ENCODE measurements at regions not wholly inside any gene's neighbourhood (a gene's known extent, or its start where the extent isn't known, plus 50 kb on each side); places are given as distances from the start of the nearest gene placed in this dataset.

DNA sequence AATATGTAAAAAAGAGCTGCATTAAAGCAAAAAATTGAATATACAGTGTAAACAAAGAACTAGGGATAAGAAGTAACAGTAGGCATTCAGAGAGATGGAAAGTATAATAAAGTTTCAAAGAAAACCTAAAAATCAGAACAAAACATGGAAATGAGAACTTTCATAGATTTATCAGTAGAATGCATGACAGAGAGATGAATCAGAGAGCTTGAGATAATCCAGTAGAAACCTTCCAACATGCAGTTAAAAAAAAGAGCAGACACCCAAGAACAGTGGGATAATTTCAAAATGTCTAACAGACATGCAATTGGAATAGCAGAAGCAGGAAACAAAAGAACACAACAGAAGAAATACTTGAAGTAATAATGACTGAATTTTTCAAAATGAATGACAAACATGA is 1384.2 kb downstream of the CDH11 start:
- dilution Hi-C loops (cut with MboI; ENCODE audit: extremely low pct_ligation_motif_present, low sequenced_read_pairs) = no loop called here
- H3K27me3 ChIP-seq (ENCODE audit: control insufficient read depth, extremely low read depth, insufficient read depth, low read length) = no peaks in the 10 kb centered on the region
- no peak overlapping the region for H3K27ac ChIP-seq (ENCODE audit: control insufficient read depth, insufficient read depth, low read length)
- no peaks in the 10 kb centered on the region for H3K4me1 ChIP-seq (ENCODE audit: control insufficient read depth, extremely low read depth, insufficient read depth, low read length)
- H3K36me3 ChIP-seq (ENCODE audit: control insufficient read depth in 2 of 2, extremely low read depth in 1 of 2, insufficient read depth in 2 of 2, low read length in 2 of 2) = no peaks in the 10 kb centered on the region
- no peak for FAIRE-seq
- no peak for TF ChIP-seq EZH2 (IDR thresholded peaks at IDR 0.05; ENCODE audit: low read length)
- TF ChIP-seq, protein P1, sequence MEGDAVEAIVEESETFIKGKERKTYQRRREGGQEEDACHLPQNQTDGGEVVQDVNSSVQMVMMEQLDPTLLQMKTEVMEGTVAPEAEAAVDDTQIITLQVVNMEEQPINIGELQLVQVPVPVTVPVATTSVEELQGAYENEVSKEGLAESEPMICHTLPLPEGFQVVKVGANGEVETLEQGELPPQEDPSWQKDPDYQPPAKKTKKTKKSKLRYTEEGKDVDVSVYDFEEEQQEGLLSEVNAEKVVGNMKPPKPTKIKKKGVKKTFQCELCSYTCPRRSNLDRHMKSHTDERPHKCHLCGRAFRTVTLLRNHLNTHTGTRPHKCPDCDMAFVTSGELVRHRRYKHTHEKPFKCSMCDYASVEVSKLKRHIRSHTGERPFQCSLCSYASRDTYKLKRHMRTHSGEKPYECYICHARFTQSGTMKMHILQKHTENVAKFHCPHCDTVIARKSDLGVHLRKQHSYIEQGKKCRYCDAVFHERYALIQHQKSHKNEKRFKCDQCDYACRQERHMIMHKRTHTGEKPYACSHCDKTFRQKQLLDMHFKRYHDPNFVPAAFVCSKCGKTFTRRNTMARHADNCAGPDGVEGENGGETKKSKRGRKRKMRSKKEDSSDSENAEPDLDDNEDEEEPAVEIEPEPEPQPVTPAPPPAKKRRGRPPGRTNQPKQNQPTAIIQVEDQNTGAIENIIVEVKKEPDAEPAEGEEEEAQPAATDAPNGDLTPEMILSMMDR (optimal IDR thresholded peaks at IDR 0.05 in 1 of 3, IDR thresholded peaks at IDR 0.05 in 1 of 3, conservative IDR thresholded peaks at IDR 0.05 in 1 of 3; ENCODE audit: extremely low read depth in 1 of 3, insufficient read depth in 2 of 3, low read length in 3 of 3) = no peak
- H3K79me2 ChIP-seq (ENCODE audit: control insufficient read depth, insufficient read depth, low read length) = no peaks in the 10 kb centered on the region
- no peak overlapping the region for H3K4me2 ChIP-seq (ENCODE audit: control insufficient read depth, extremely low read depth, insufficient read depth, low read depth, low read length)
- no peaks in the 10 kb centered on the region for H4K20me1 ChIP-seq (ENCODE audit: control insufficient read depth, extremely low read depth, insufficient read depth, low read length)
- DNase-seq (ENCODE audit: low read depth, low spot score) = no peak
- no peak overlapping the region for H2AFZ ChIP-seq (ENCODE audit: control insufficient read depth, low read length)
- H3K9me1 ChIP-seq (ENCODE audit: control insufficient read depth, extremely low read depth, insufficient read depth, low read length) = no peaks in the 10 kb centered on the region
- H3K9ac ChIP-seq (ENCODE audit: control insufficient read depth, extremely low read depth, insufficient read depth, low read length) = no peak overlapping the region
- H3K9me3 ChIP-seq (ENCODE audit: control insufficient read depth, low read depth, low read length) = no peaks in the 10 kb centered on the region
- H3K4me3 ChIP-seq (ENCODE audit: control insufficient read depth in 2 of 3, extremely low read depth in 1 of 3, insufficient read depth in 2 of 3, low read depth in 1 of 3, low read length in 3 of 3) = no peak overlapping the region

DNA sequence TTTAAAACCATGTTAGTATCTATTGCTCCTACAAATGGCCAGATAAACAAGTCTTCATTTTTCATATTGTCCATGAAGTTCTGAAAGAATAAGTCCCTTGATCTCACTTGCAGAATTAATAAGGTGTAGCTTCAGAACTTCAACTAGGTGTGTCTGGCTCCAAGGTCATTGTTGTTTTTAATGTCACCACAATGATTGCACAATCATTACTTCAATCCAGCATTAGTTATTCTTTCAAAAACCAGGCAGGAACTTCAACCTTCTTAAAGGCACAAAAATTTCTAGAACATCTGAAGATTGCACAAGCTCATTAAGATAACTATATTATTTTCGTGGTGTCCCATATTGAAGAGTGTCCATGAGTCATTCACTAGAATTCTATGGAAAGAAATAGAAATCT is 1386.4 kb downstream of the CDH11 start:
- Histone ChIP-seq H3K4me3 (ENCODE audit: control insufficient read depth in 2 of 3, extremely low read depth in 1 of 3, insufficient read depth in 2 of 3, low read depth in 1 of 3, low read length in 3 of 3) (no peak overlapping the region), H4K20me1 (ENCODE audit: control insufficient read depth, extremely low read depth, insufficient read depth, low read length) (no peaks in the 10 kb centered on the region), H3K36me3 (ENCODE audit: control insufficient read depth in 2 of 2, extremely low read depth in 1 of 2, insufficient read depth in 2 of 2, low read length in 2 of 2) (no peaks in the 10 kb centered on the region), H3K27ac (ENCODE audit: control insufficient read depth, insufficient read depth, low read length) (no peak overlapping the region), H3K9ac (ENCODE audit: control insufficient read depth, extremely low read depth, insufficient read depth, low read length) (no peak overlapping the region), H3K4me2 (ENCODE audit: control insufficient read depth, extremely low read depth, insufficient read depth, low read depth, low read length) (no peak overlapping the region), H3K4me1 (ENCODE audit: control insufficient read depth, extremely low read depth, insufficient read depth, low read length) (no peaks in the 10 kb centered on the region), H3K9me1 (ENCODE audit: control insufficient read depth, extremely low read depth, insufficient read depth, low read length) (no peaks in the 10 kb centered on the region), H3K79me2 (ENCODE audit: control insufficient read depth, insufficient read depth, low read length) (no peaks in the 10 kb centered on the region), H2AFZ (ENCODE audit: control insufficient read depth, low read length) (no peak overlapping the region), H3K27me3 (ENCODE audit: control insufficient read depth, extremely low read depth, insufficient read depth, low read length) (no peaks in the 10 kb centered on the region), H3K9me3 (ENCODE audit: control insufficient read depth, low read depth, low read length) (no peaks in the 10 kb centered on the region)
- TF ChIP-seq, protein P1 (optimal IDR thresholded peaks at IDR 0.05 in 1 of 3, IDR thresholded peaks at IDR 0.05 in 1 of 3, conservative IDR thresholded peaks at IDR 0.05 in 1 of 3; ENCODE audit: extremely low read depth in 1 of 3, insufficient read depth in 2 of 3, low read length in 3 of 3) = no peak
- TF ChIP-seq EZH2 (IDR thresholded peaks at IDR 0.05; ENCODE audit: low read length) = no peak
- FAIRE-seq = no peak
- dilution Hi-C loops (cut with MboI; ENCODE audit: extremely low pct_ligation_motif_present, low sequenced_read_pairs) = no loop called here
- no peak for DNase-seq (ENCODE audit: low read depth, low spot score)

Data from keratinocyte (primary cell).